ENCODE measurements at regions not wholly inside any gene's neighbourhood (a gene's known extent, or its start where the extent isn't known, plus 50 kb on each side); places are given as distances from the start of the nearest gene placed in this dataset.

- Histone ChIP-seq H3K4me3 (ENCODE audit: low read depth in 2 of 2, low read length in 1 of 2) (no peak overlapping the region), H4K20me1 (ENCODE audit: insufficient read depth) (no peaks in the 10 kb centered on the region), H3K9ac (no peak overlapping the region), H2AFZ (ENCODE audit: low read depth) (no peak overlapping the region), H3K27ac (ENCODE audit: low read depth in 2 of 2, low read length in 1 of 2) (no peak overlapping the region), H3K9me2 (no peaks in the 10 kb centered on the region), H3K79me2 (ENCODE audit: insufficient read depth) (no peaks in the 10 kb centered on the region), H3K9me3 (no peaks in the 10 kb centered on the region), H3K4me1 (ENCODE audit: control insufficient read depth in 1 of 2, insufficient read depth in 2 of 2, low read depth in 1 of 2, low read length in 1 of 2) (peaks cover 0 to 7% of the 10 kb centered on the region in 2 experiments; a peak in 1 of 4 replicates), H3K4me2 (no peak overlapping the region), H3F3A (replicated peaks; ENCODE audit: insufficient read depth) (no peaks in the 10 kb centered on the region), H3K36me3 (replicated peaks in 1 of 2; ENCODE audit: control insufficient read depth in 1 of 2, insufficient read depth in 2 of 2, low read length in 1 of 2) (no peaks in the 10 kb centered on the region), H3K27me3 (ENCODE audit: insufficient read depth) (no peaks in the 10 kb centered on the region; the same call in 1 of the 2 replicates)
- no peak for DNase-seq
- WGBS (ENCODE audit: low lambda C conversion rate): 32% methylated on average over 3 of the region's 3 CpGs
- POLR2A ChIA-PET: no interaction called here
- TF ChIP-seq TCF12 (IDR thresholded peaks at IDR 0.05) (no peak), TAF1 (IDR thresholded peaks at IDR 0.05; ENCODE audit: borderline replicate concordance, low read depth, low read length) (no peak), NRF1 (IDR thresholded peaks at IDR 0.05; ENCODE audit: low read depth, low read length) (no peak), USF2 (IDR thresholded peaks at IDR 0.05; ENCODE audit: borderline replicate concordance, low read depth, low read length) (no peak), IRF3 (IDR thresholded peaks at IDR 0.05; ENCODE audit: low read depth, low read length) (no peak), RAD21 (IDR thresholded peaks at IDR 0.05; ENCODE audit: low read length) (no peak), FOSL2 (IDR thresholded peaks at IDR 0.05; ENCODE audit: borderline replicate concordance, low read depth) (no peak), EZH2phosphoT487 (IDR thresholded peaks at IDR 0.05; ENCODE audit: borderline replicate concordance, low read depth) (no peak), SMC3 (IDR thresholded peaks at IDR 0.05; ENCODE audit: low read depth, low read length) (no peak), YY1 (IDR thresholded peaks at IDR 0.05; ENCODE audit: low read depth) (no peak), CTCF (IDR thresholded peaks at IDR 0.05) (no peak), CHD2 (IDR thresholded peaks at IDR 0.05; ENCODE audit: low read length, partially characterized antibody) (no peak), FOXJ3 (CRISPR knock-in tag; IDR thresholded peaks at IDR 0.05) (no peak)
- CTCF ChIA-PET: no interaction called here
These were observed 136.7 kb downstream of the BOD1 start for GRCh38 chr5:173479711-173480110.

GRCh38 chr5:173477345-173478040 is 139.0 kb downstream of the BOD1 start:
- Histone ChIP-seq H3K9me3 (no peaks in the 10 kb centered on the region), H3K27ac (ENCODE audit: low read depth in 2 of 2, low read length in 1 of 2) (no peak overlapping the region), H3K27me3 (ENCODE audit: insufficient read depth) (no peaks in the 10 kb centered on the region; the same call in 1 of the 2 replicates), H3K79me2 (ENCODE audit: insufficient read depth) (no peaks in the 10 kb centered on the region), H3K4me2 (no peak overlapping the region), H3K9me2 (no peaks in the 10 kb centered on the region), H4K20me1 (ENCODE audit: insufficient read depth) (no peaks in the 10 kb centered on the region), H3K9ac (no peak overlapping the region), H3K4me1 (ENCODE audit: control insufficient read depth in 1 of 2, insufficient read depth in 2 of 2, low read depth in 1 of 2, low read length in 1 of 2) (peaks cover 0 to 8% of the 10 kb centered on the region in 2 experiments; a peak in 1 of 4 replicates), H3F3A (replicated peaks; ENCODE audit: insufficient read depth) (peaks cover 5% of the 10 kb centered on the region), H3K4me3 (ENCODE audit: low read depth in 2 of 2, low read length in 1 of 2) (no peak overlapping the region), H3K36me3 (replicated peaks in 1 of 2; ENCODE audit: control insufficient read depth in 1 of 2, insufficient read depth in 2 of 2, low read length in 1 of 2) (no peaks in the 10 kb centered on the region), H2AFZ (ENCODE audit: low read depth) (no peak overlapping the region)
- POLR2A ChIA-PET: no interaction called here
- 48% methylated on average over 12 of the region's 13 CpGs for WGBS (ENCODE audit: low lambda C conversion rate)
- TF ChIP-seq EZH2phosphoT487 (IDR thresholded peaks at IDR 0.05; ENCODE audit: borderline replicate concordance, low read depth) (no peak), SIN3A (IDR thresholded peaks at IDR 0.05; ENCODE audit: borderline replicate concordance, low read depth, low read length) (no peak), MAX (IDR thresholded peaks at IDR 0.05; ENCODE audit: low read depth) (no peak), TAF1 (IDR thresholded peaks at IDR 0.05; ENCODE audit: borderline replicate concordance, low read depth, low read length) (no peak), ZBTB33 (IDR thresholded peaks at IDR 0.05; ENCODE audit: borderline replicate concordance, low read depth) (no peak), SMC3 (IDR thresholded peaks at IDR 0.05; ENCODE audit: low read depth, low read length) (no peak), YY1 (IDR thresholded peaks at IDR 0.05; ENCODE audit: low read depth) (no peak), RCOR1 (IDR thresholded peaks at IDR 0.05; ENCODE audit: low read length) (no peak), RFX5 (IDR thresholded peaks at IDR 0.05; ENCODE audit: low read length) (no peak)
- CTCF ChIA-PET: no interaction called here
- no peak for DNase-seq
